KMS-11 (cell line): ENCODE measurements at regions not wholly inside any gene's neighbourhood (a gene's known extent, or its start where the extent isn't known, plus 50 kb on each side); places are given as distances from the start of the nearest gene placed in this dataset.

ENCODE experiments used
- H2AFZ ChIP-seq: fragments of 200-600 bp; sonication (generic); 2 replicates; pipeline ENCODE4 v1.6.1; 2016; ENCODE audit warnings: antibody characterized with exemption, mixed run types, low read depth
- H3K27ac ChIP-seq: fragments of 200-600 bp; sonication (generic); 2 replicates; pipeline ENCODE4 v1.6.1; 2016; ENCODE audit warnings: mild to moderate bottlenecking, mixed run types
- H3K27me3 ChIP-seq: fragments of 200-600 bp; sonication (generic); 2 replicates; pipeline ENCODE4 v1.6.1; 2017; ENCODE audit warnings: mild to moderate bottlenecking, low read depth, mixed run types, moderate library complexity; ENCODE audit not compliant: insufficient read depth
- H3K36me3 ChIP-seq: fragments of 200-600 bp; sonication (generic); 2 replicates; pipeline ENCODE4 v1.6.1; 2017; ENCODE audit warnings: mild to moderate bottlenecking, mixed run types; ENCODE audit not compliant: insufficient read depth
- H3K4me1 ChIP-seq: fragments of 200-600 bp; sonication (generic); 2 replicates; pipeline ENCODE4 v1.6.1; 2016; ENCODE audit warnings: mild to moderate bottlenecking, low read depth, mixed run types; ENCODE audit not compliant: poor library complexity, severe bottlenecking
- H3K4me2 ChIP-seq: fragments of 200-600 bp; sonication (generic); 2 replicates; pipeline ENCODE4 v1.7.0; 2016; ENCODE audit warnings: mild to moderate bottlenecking, mixed run types
- H3K4me3 ChIP-seq: fragments of 200-600 bp; sonication (generic); IDR thresholded peaks from 2 replicates; pipeline ENCODE4 v1.6.1; 2017; ENCODE audit warnings: low read depth, low read length, mixed read lengths; ENCODE audit not compliant: insufficient read depth
- H3K79me2 ChIP-seq: fragments of 200-600 bp; sonication (generic); 2 replicates; pipeline ENCODE4 v1.6.1; 2016; ENCODE audit warnings: low read depth, mixed run types; ENCODE audit not compliant: insufficient read depth
- H3K9ac ChIP-seq: fragments of 200-600 bp; sonication (generic); 2 replicates; pipeline ENCODE4 v1.6.1; 2016; ENCODE audit warnings: mild to moderate bottlenecking, mixed run types
- H4K20me1 ChIP-seq: fragments of 200-600 bp; sonication (generic); 2 replicates; pipeline ENCODE4 v1.6.1; 2016; ENCODE audit warnings: mild to moderate bottlenecking, mixed run types; ENCODE audit not compliant: insufficient read depth
- CTCF ChIP-seq: fragments of 200-600 bp; sonication (generic); conservative IDR thresholded peaks from 2 replicates; pipeline ENCODE4 v1.6.1; 2017; ENCODE audit warnings: low read depth, mild to moderate bottlenecking, antibody characterized with exemption, low read length, moderate library complexity, mixed read lengths

GRCh38 chr1:78237364-78237916 lies 191.7 kb downstream of the GIPC2 start:
- Histone ChIP-seq H4K20me1 (no peaks in the 10 kb centered on the region), H3K36me3 (no peaks in the 10 kb centered on the region), H3K27ac (no peak overlapping the region), H3K4me2 (no peak overlapping the region), H3K79me2 (no peaks in the 10 kb centered on the region), H3K27me3 (no peaks in the 10 kb centered on the region), H3K9ac (no peak overlapping the region), H3K4me3 (no peak overlapping the region), H3K4me1 (no peaks in the 10 kb centered on the region), H2AFZ (no peak overlapping the region)
- TF ChIP-seq CTCF = no peak

DNA sequence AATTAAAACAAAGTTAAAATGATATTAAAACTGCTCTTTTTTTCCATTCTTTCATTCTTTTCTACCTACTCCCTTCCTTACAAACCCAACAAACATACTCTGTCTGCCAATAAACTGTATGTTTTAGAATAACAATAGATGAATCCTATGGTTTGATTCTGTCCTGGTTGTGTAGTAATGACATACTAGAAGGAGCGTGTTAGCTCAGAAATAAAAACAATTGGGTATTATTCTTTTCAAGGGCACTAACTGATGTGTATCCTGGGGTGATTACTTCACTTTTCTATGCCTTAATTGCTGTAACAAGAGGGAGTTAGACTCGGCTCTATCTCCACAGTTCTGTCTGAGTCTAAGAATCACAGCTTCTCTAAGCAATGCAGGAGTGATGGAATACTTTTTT lies 194.4 kb downstream of the GIPC2 start:
- H4K20me1 ChIP-seq = no peaks in the 10 kb centered on the region
- H3K36me3 ChIP-seq = no peaks in the 10 kb centered on the region
- H3K79me2 ChIP-seq = no peaks in the 10 kb centered on the region
- no peaks in the 10 kb centered on the region for H3K27me3 ChIP-seq
- H3K9ac ChIP-seq = no peak overlapping the region
- H3K4me2 ChIP-seq = no peak overlapping the region
- no peak overlapping the region for H3K4me3 ChIP-seq
- H3K4me1 ChIP-seq = no peaks in the 10 kb centered on the region
- no peak overlapping the region for H2AFZ ChIP-seq
- no peak overlapping the region for H3K27ac ChIP-seq
- no peak for TF ChIP-seq CTCF

DNA sequence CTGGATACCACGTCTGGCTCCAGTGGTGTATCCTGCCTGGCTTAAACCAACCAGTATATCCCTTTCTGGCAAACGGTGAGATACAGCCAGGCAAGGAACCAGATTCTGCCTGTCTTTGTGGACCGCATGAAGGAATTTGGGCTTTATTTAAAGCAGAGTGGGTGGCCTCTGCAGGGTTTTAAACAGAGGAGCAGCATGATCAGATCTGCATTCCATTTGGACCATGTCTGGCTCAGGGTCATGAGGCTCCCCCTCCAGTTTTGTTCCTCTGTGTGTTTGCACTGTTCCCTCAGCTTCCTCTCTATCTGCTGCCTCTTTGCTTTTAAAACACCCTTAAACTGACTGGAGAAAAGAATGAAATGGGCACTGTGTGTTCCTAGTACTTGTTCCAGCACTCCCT lies 195.0 kb downstream of the GIPC2 start:
- no peak for TF ChIP-seq CTCF
- H3K27me3 ChIP-seq = no peaks in the 10 kb centered on the region
- H3K4me3 ChIP-seq = no peak overlapping the region
- no peaks in the 10 kb centered on the region for H4K20me1 ChIP-seq
- no peaks in the 10 kb centered on the region for H3K79me2 ChIP-seq
- no peaks in the 10 kb centered on the region for H3K4me1 ChIP-seq
- no peak overlapping the region for H3K9ac ChIP-seq
- H3K27ac ChIP-seq = no peak overlapping the region
- no peak overlapping the region for H2AFZ ChIP-seq
- H3K36me3 ChIP-seq = no peaks in the 10 kb centered on the region
- no peak overlapping the region for H3K4me2 ChIP-seq

DNA sequence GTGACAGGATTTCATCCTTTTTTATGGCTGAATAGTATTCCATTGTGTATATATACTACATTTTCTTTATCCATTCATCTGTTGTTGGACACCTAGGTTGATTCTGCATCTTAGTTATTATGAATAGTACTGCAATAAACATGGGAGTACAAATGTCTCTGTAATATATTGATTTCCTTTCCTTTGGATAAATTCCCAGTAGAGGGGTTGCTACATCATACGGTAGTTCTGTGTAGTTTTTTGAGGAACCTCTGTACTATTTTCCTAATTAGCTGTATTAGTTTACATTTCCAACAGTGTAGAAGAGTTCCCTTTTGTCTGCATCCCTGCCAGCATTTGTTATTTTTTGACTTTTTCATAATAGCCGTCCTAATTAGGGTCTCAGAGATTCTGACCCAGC lies 201.3 kb downstream of the GIPC2 start:
- Histone ChIP-seq H3K79me2 (no peaks in the 10 kb centered on the region), H3K9ac (no peak overlapping the region), H3K27ac (no peak overlapping the region), H3K36me3 (no peaks in the 10 kb centered on the region), H2AFZ (no peak overlapping the region), H3K4me2 (no peak overlapping the region), H3K4me1 (no peaks in the 10 kb centered on the region), H3K27me3 (no peaks in the 10 kb centered on the region), H4K20me1 (no peaks in the 10 kb centered on the region), H3K4me3 (no peak overlapping the region)
- TF ChIP-seq CTCF = no peak
